GM23248 (cell line): ENCODE measurements at regions not wholly inside any gene's neighbourhood (a gene's known extent, or its start where the extent isn't known, plus 50 kb on each side); places are given as distances from the start of the nearest gene placed in this dataset.

ENCODE experiments used
- EZH2 ChIP-seq: fragments of 200-600 bp; sonication (generic); IDR thresholded peaks from 2 replicates; pipeline ENCODE4 v1.6.1; 2018; ENCODE audit warnings: antibody characterized with exemption, mild to moderate bottlenecking; ENCODE audit not compliant: insufficient read depth, poor library complexity, severe bottlenecking
- EZH2phosphoT487 ChIP-seq: fragments of 200-600 bp; sonication (generic); IDR thresholded peaks from 2 replicates; pipeline ENCODE4 v1.6.1; 2018; ENCODE audit warnings: antibody characterized with exemption, moderate library complexity, mild to moderate bottlenecking, low read depth; ENCODE audit not compliant: insufficient read depth

DNA sequence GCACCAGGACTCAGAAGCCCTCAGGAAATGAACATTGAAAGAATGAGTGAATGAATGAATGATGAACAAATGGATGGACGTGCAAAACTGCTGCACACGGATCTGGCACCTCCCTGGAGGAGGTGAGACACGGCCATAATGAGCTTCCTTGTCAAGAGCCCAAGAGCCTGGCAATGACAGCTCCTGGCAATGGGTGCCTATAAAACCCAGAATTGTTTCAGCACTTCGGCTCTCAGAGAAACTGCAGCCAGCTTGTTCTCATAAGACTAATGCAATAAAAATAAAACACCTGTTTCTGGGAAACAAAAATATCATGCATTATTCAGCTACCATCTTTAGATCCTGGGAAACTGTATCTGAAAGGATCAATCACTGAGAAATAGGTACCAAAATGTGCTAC lies 200.5 kb upstream of the SFSWAP start:
- TF ChIP-seq EZH2 (no peak), EZH2phosphoT487 (no peak)
